ENCODE measurements at regions not wholly inside any gene's neighbourhood (a gene's known extent, or its start where the extent isn't known, plus 50 kb on each side); places are given as distances from the start of the nearest gene placed in this dataset.

- Histone ChIP-seq H3K4me1 (ENCODE audit: insufficient read depth, low read length) (no peaks in the 10 kb centered on the region), H3K27me3 (ENCODE audit: insufficient read depth, low read length) (peaks cover 4% of the 10 kb centered on the region; the same call in 1 of the 2 replicates), H3K9ac (ENCODE audit: low read depth, low read length) (no peak overlapping the region), H3K9me3 (ENCODE audit: insufficient read depth, low read depth, low read length) (no peaks in the 10 kb centered on the region), H3K36me3 (ENCODE audit: insufficient read depth, low read depth, low read length) (no peaks in the 10 kb centered on the region), H3K27ac (ENCODE audit: low read length) (no peak overlapping the region), H3K4me3 (ENCODE audit: low read length) (no peak overlapping the region)
Observed at GRCh38 chr1:37107153-37107907, 73.0 kb upstream of the GRIK3 start.

GRCh38 chr1:37108596-37109188 lies 74.4 kb upstream of the GRIK3 start:
- Histone ChIP-seq H3K27ac (ENCODE audit: low read length) (no peak overlapping the region), H3K4me1 (ENCODE audit: insufficient read depth, low read length) (no peaks in the 10 kb centered on the region), H3K9ac (ENCODE audit: low read depth, low read length) (no peak overlapping the region), H3K9me3 (ENCODE audit: insufficient read depth, low read depth, low read length) (no peaks in the 10 kb centered on the region), H3K27me3 (ENCODE audit: insufficient read depth, low read length) (no peaks in the 10 kb centered on the region), H3K4me3 (ENCODE audit: low read length) (no peak overlapping the region), H3K36me3 (ENCODE audit: insufficient read depth, low read depth, low read length) (no peaks in the 10 kb centered on the region)

GRCh38 chr1:37112430-37112829 lies 78.1 kb upstream of the GRIK3 start:
- Histone ChIP-seq H3K9me3 (ENCODE audit: insufficient read depth, low read depth, low read length) (no peaks in the 10 kb centered on the region), H3K27ac (ENCODE audit: low read length) (no peak overlapping the region), H3K4me3 (ENCODE audit: low read length) (no peak overlapping the region), H3K27me3 (ENCODE audit: insufficient read depth, low read length) (no peaks in the 10 kb centered on the region), H3K4me1 (ENCODE audit: insufficient read depth, low read length) (no peaks in the 10 kb centered on the region), H3K9ac (ENCODE audit: low read depth, low read length) (no peak overlapping the region), H3K36me3 (ENCODE audit: insufficient read depth, low read depth, low read length) (no peaks in the 10 kb centered on the region)

DNA sequence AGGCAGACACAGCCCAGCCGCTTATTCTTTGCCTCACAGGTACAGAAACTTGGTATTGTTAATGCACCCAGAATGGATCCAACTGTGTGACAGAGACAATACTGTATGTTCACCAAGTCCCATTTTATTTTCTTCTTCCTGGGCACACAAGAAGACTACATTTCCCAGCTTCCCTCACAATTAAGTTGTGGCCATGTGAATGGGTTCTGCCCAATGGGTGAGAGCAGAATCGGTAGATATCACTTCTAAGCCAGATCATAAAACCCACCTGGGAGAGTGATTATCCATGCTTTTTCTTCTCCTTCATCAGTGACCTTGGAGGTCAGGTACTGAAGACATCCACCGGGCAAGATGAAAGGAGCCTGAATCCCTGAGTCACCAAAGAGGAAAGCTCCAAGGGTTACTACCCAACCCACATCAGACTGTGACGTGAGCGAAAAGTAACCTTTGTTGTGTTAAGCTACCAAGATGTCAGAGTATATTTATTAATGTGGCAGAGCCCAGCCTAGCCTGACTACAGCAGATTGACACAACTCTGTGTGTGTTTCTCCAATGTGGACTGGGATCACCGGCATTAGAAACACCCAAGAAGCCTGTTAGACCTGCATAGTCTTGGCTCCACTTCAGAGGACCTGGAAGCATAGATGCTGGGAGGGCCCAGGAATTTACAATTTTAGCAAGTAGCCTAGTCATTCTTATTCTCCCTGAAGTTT lies 79.1 kb upstream of the GRIK3 start:
- Histone ChIP-seq H3K27me3 (ENCODE audit: insufficient read depth, low read length) (no peaks in the 10 kb centered on the region), H3K4me1 (ENCODE audit: insufficient read depth, low read length) (no peaks in the 10 kb centered on the region)

GRCh38 chr1:37118790-37119189 lies 84.5 kb upstream of the GRIK3 start:
- no peaks in the 10 kb centered on the region for H3K36me3 ChIP-seq (ENCODE audit: insufficient read depth, low read depth, low read length)
- H3K4me3 ChIP-seq (ENCODE audit: low read length) = no peak overlapping the region
- no peak overlapping the region for H3K27ac ChIP-seq (ENCODE audit: low read length)
- H3K9me3 ChIP-seq (ENCODE audit: insufficient read depth, low read depth, low read length) = no peaks in the 10 kb centered on the region
- H3K9ac ChIP-seq (ENCODE audit: low read depth, low read length) = no peak overlapping the region
- H3K4me1 ChIP-seq (ENCODE audit: insufficient read depth, low read length) = no peaks in the 10 kb centered on the region
- H3K27me3 ChIP-seq (ENCODE audit: insufficient read depth, low read length) = no peaks in the 10 kb centered on the region

More for the DNA sequence above, 79.1 kb upstream of the GRIK3 start:
- Histone ChIP-seq H3K9ac (ENCODE audit: low read depth, low read length) (no peak overlapping the region), H3K9me3 (ENCODE audit: insufficient read depth, low read depth, low read length) (no peaks in the 10 kb centered on the region), H3K36me3 (ENCODE audit: insufficient read depth, low read depth, low read length) (no peaks in the 10 kb centered on the region), H3K27ac (ENCODE audit: low read length) (no peak overlapping the region), H3K4me3 (ENCODE audit: low read length) (no peak overlapping the region)

DNA sequence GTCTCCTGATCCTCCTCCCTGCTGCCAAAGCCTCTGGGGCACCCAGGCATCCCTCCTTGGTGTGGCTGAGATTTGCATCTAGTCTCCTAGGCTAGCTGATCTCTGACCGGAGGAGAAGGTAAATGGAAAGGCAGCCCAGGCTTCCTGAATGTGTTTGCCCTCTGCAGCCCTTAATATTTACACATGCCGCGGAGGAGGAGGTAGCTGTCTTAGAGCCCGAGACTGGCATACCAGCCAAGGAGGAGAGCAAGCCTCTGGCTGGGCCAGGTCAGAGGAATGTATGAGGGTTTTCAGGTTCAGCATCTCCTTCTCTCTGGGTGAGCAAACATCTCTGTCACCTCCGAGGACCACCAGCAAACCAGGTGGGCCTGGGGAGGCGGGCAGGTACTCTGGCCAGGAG lies 86.0 kb upstream of the GRIK3 start:
- H3K27ac ChIP-seq (ENCODE audit: low read length) = no peak overlapping the region
- H3K36me3 ChIP-seq (ENCODE audit: insufficient read depth, low read depth, low read length) = no peaks in the 10 kb centered on the region
- H3K27me3 ChIP-seq (ENCODE audit: insufficient read depth, low read length) = no peaks in the 10 kb centered on the region
- no peaks in the 10 kb centered on the region for H3K4me1 ChIP-seq (ENCODE audit: insufficient read depth, low read length)
- no peaks in the 10 kb centered on the region for H3K9me3 ChIP-seq (ENCODE audit: insufficient read depth, low read depth, low read length)
- no peak overlapping the region for H3K9ac ChIP-seq (ENCODE audit: low read depth, low read length)
- H3K4me3 ChIP-seq (ENCODE audit: low read length) = no peak overlapping the region

GRCh38 chr1:37123276-37124115 lies 89.2 kb upstream of the GRIK3 start:
- Histone ChIP-seq H3K9ac (ENCODE audit: low read depth, low read length) (no peak overlapping the region), H3K36me3 (ENCODE audit: insufficient read depth, low read depth, low read length) (no peaks in the 10 kb centered on the region), H3K4me1 (ENCODE audit: insufficient read depth, low read length) (no peaks in the 10 kb centered on the region), H3K27ac (ENCODE audit: low read length) (no peak overlapping the region), H3K27me3 (ENCODE audit: insufficient read depth, low read length) (no peaks in the 10 kb centered on the region), H3K9me3 (ENCODE audit: insufficient read depth, low read depth, low read length) (no peaks in the 10 kb centered on the region), H3K4me3 (ENCODE audit: low read length) (no peak overlapping the region)

- Histone ChIP-seq H3K27me3 (ENCODE audit: insufficient read depth, low read length) (no peaks in the 10 kb centered on the region), H3K9me3 (ENCODE audit: insufficient read depth, low read depth, low read length) (no peaks in the 10 kb centered on the region), H3K27ac (ENCODE audit: low read length) (no peak overlapping the region), H3K4me1 (ENCODE audit: insufficient read depth, low read length) (no peaks in the 10 kb centered on the region), H3K36me3 (ENCODE audit: insufficient read depth, low read depth, low read length) (no peaks in the 10 kb centered on the region), H3K4me3 (ENCODE audit: low read length) (no peak overlapping the region), H3K9ac (ENCODE audit: low read depth, low read length) (no peak overlapping the region)
Observed at GRCh38 chr1:37124501-37124900, 90.2 kb upstream of the GRIK3 start.

- H3K4me1 ChIP-seq (ENCODE audit: insufficient read depth, low read length) = no peaks in the 10 kb centered on the region
- H3K27me3 ChIP-seq (ENCODE audit: insufficient read depth, low read length) = no peaks in the 10 kb centered on the region
- H3K4me3 ChIP-seq (ENCODE audit: low read length) = no peak overlapping the region
- no peaks in the 10 kb centered on the region for H3K36me3 ChIP-seq (ENCODE audit: insufficient read depth, low read depth, low read length)
- H3K9ac ChIP-seq (ENCODE audit: low read depth, low read length) = no peak overlapping the region
- H3K27ac ChIP-seq (ENCODE audit: low read length) = no peak overlapping the region
- H3K9me3 ChIP-seq (ENCODE audit: insufficient read depth, low read depth, low read length) = no peaks in the 10 kb centered on the region
Observed at GRCh38 chr1:37125295-37125694, 91.0 kb upstream of the GRIK3 start.

- Histone ChIP-seq H3K36me3 (ENCODE audit: insufficient read depth, low read depth, low read length) (no peaks in the 10 kb centered on the region), H3K9me3 (ENCODE audit: insufficient read depth, low read depth, low read length) (no peaks in the 10 kb centered on the region), H3K9ac (ENCODE audit: low read depth, low read length) (no peak overlapping the region), H3K4me3 (ENCODE audit: low read length) (no peak overlapping the region), H3K27ac (ENCODE audit: low read length) (no peak overlapping the region), H3K4me1 (ENCODE audit: insufficient read depth, low read length) (no peaks in the 10 kb centered on the region), H3K27me3 (ENCODE audit: insufficient read depth, low read length) (no peaks in the 10 kb centered on the region)
Observed at GRCh38 chr1:37127254-37127748, 93.0 kb upstream of the GRIK3 start.

DNA sequence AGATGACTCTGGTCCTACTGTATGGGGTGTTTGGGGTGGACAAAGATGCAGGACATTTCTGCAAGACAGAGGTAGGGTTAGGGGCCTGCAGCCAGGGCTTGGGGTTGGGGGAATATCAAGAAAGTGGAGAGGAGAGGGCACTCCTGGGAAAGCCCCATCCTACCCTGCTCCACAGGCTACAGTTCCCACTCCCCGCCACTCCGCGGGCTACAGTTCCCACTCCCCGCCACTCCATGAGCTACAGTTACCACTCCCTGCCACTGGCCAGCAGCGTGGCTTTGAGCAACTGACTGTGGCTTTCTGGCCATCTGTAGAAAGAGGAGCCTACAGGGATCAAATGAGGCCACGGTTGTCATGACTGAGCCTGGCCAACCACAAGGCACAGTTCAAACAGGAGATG lies 93.8 kb upstream of the GRIK3 start:
- H3K4me3 ChIP-seq (ENCODE audit: low read length) = no peak overlapping the region
- H3K27me3 ChIP-seq (ENCODE audit: insufficient read depth, low read length) = no peaks in the 10 kb centered on the region
- H3K4me1 ChIP-seq (ENCODE audit: insufficient read depth, low read length) = no peaks in the 10 kb centered on the region
- no peaks in the 10 kb centered on the region for H3K36me3 ChIP-seq (ENCODE audit: insufficient read depth, low read depth, low read length)
- H3K9me3 ChIP-seq (ENCODE audit: insufficient read depth, low read depth, low read length) = no peaks in the 10 kb centered on the region
- no peak overlapping the region for H3K9ac ChIP-seq (ENCODE audit: low read depth, low read length)
- H3K27ac ChIP-seq (ENCODE audit: low read length) = no peak overlapping the region

All from iPS-20b (cell line).